H1 (cell line): ENCODE measurements at regions not wholly inside any gene's neighbourhood (a gene's known extent, or its start where the extent isn't known, plus 50 kb on each side); places are given as distances from the start of the nearest gene placed in this dataset.

Experiments used
- BRCA1 ChIP-seq: IDR thresholded peaks from 2 replicates; pipeline ENCODE4 v1.6.1; 2012; ENCODE audit warnings: low read depth, low read length, improper control_type of control experiment
- EP300 ChIP-seq, 2 experiments: IDR thresholded peaks; 1 replicate in 1 of 2; 2 replicates in 1 of 2; pipeline ENCODE4 v1.6.1; 2011 to 2012; ENCODE audit warnings: low read depth in 2 of 2, low read length in 2 of 2, mild to moderate bottlenecking in 2 of 2, borderline replicate concordance in 1 of 2, inconsistent platforms in 1 of 2, moderate library complexity in 1 of 2
- HDAC6 ChIP-seq: IDR thresholded peaks from one replicate; pipeline ENCODE4 v1.7.1; 2012; ENCODE audit warnings: low read depth, mild to moderate bottlenecking, inconsistent platforms, low read length, moderate library complexity
- KDM4A ChIP-seq: IDR thresholded peaks from one replicate; pipeline ENCODE4 v1.7.1; 2012; ENCODE audit warnings: low read depth, mild to moderate bottlenecking, moderate library complexity, low read length, inconsistent platforms; ENCODE audit not compliant: severe bottlenecking
- POLR2A ChIP-seq, 2 experiments: IDR thresholded peaks; 1 replicate in 1 of 2; 2 replicates in 1 of 2; pipeline ENCODE4 v1.6.1; 2011; ENCODE audit warnings: low read depth in 2 of 2, low read length in 2 of 2, mild to moderate bottlenecking in 2 of 2; ENCODE audit errors: control extremely low read depth in 1 of 2
- RBBP5 ChIP-seq: IDR thresholded peaks from 2 replicates; pipeline ENCODE4 v1.7.1; 2012; ENCODE audit warnings: low read depth, mild to moderate bottlenecking, inconsistent platforms, low read length, moderate library complexity, borderline replicate concordance
- RFX5 ChIP-seq: IDR thresholded peaks from 2 replicates; pipeline ENCODE4 v1.6.1; 2011; ENCODE audit warnings: low read depth, low read length, improper control_type of control experiment, borderline replicate concordance
- SIX5 ChIP-seq: IDR thresholded peaks from 2 replicates; pipeline ENCODE4 v1.6.1; 2011; ENCODE audit warnings: mild to moderate bottlenecking, low read depth, low read length
- YY1 ChIP-seq: IDR thresholded peaks from 2 replicates; pipeline ENCODE4 v1.6.1; 2011; ENCODE audit warnings: low read depth, mild to moderate bottlenecking, low read length
- ZNF274 ChIP-seq: IDR thresholded peaks from 2 replicates; pipeline ENCODE4 v1.7.0; 2012; ENCODE audit warnings: low read length, borderline replicate concordance; ENCODE audit errors: extremely low read depth
- TF ChIP-seq, protein P1 (sequence below), 3 experiments: IDR thresholded peaks; 1 replicate in 2 of 3; 2 replicates in 1 of 3; pipeline versions ENCODE4 v1.5.1 to v1.6.1; 2011; ENCODE audit warnings: low read length in 3 of 3, mild to moderate bottlenecking in 3 of 3, inconsistent platforms in 2 of 3, low read depth in 1 of 3, moderate library complexity in 1 of 3; ENCODE audit not compliant: insufficient read depth in 1 of 3; ENCODE audit errors: control extremely low read depth in 1 of 3

DNA sequence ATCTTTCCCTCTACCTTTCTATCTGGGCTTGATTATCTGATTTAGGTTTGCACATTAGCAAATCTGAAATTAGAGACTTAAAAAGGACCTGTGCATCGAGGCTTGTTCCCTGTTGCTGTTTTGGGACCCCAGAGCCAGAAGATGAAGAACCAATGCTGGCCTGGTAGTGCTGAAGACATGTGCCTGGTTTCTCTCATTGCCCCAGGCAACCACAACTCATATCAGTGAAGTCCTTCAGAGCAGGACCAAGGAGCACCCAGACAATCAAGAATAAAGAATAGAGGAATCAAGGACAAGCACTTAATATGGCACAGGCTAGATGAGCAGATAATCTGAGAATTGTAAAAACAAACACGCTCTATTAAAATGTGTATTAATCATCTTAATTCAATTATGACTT, 362.7 kb downstream of the DMRTA1 start:
- TF ChIP-seq, protein P1, sequence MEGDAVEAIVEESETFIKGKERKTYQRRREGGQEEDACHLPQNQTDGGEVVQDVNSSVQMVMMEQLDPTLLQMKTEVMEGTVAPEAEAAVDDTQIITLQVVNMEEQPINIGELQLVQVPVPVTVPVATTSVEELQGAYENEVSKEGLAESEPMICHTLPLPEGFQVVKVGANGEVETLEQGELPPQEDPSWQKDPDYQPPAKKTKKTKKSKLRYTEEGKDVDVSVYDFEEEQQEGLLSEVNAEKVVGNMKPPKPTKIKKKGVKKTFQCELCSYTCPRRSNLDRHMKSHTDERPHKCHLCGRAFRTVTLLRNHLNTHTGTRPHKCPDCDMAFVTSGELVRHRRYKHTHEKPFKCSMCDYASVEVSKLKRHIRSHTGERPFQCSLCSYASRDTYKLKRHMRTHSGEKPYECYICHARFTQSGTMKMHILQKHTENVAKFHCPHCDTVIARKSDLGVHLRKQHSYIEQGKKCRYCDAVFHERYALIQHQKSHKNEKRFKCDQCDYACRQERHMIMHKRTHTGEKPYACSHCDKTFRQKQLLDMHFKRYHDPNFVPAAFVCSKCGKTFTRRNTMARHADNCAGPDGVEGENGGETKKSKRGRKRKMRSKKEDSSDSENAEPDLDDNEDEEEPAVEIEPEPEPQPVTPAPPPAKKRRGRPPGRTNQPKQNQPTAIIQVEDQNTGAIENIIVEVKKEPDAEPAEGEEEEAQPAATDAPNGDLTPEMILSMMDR (IDR thresholded peaks at IDR 0.05; ENCODE audit: control extremely low read depth in 1 of 3, insufficient read depth in 1 of 3, low read depth in 1 of 3, low read length in 3 of 3), result no peak
- TF ChIP-seq RFX5 (no peak), RBBP5 (no peak), YY1 (no peak), POLR2A (IDR thresholded peaks at IDR 0.05; ENCODE audit: control extremely low read depth in 1 of 2, low read depth in 2 of 2, low read length in 2 of 2) (no peak), BRCA1 (no peak), KDM4A (no peak), SIX5 (no peak), ZNF274 (no peak), EP300 (IDR thresholded peaks at IDR 0.05; ENCODE audit: borderline replicate concordance in 1 of 2, low read depth in 2 of 2, low read length in 2 of 2) (no peak), HDAC6 (no peak)
